ENCODE measurements at regions not wholly inside any gene's neighbourhood (a gene's known extent, or its start where the extent isn't known, plus 50 kb on each side); places are given as distances from the start of the nearest gene placed in this dataset.
A peak's percentile ranks its signal among the peaks of the same experiment; 100 is the strongest.

GRCh38 chr11:13110929-13111812 lies 102.1 kb downstream of the RASSF10 start:
- TF ChIP-seq CTCF (IDR thresholded peaks at IDR 0.05) (no peak), SIN3A (IDR thresholded peaks at IDR 0.05; ENCODE audit: borderline replicate concordance, low read depth, low read length) (0 out of 2 replicates have a peak, but pooled peaks have one; percentile 19), FOSL2 (IDR thresholded peaks at IDR 0.05; ENCODE audit: borderline replicate concordance, low read depth) (peak; percentile 51; the same call in 1 of the 2 replicates), TEAD4 (IDR thresholded peaks at IDR 0.05; ENCODE audit: borderline replicate concordance, insufficient read depth) (no peak)

All from SK-N-SH (cell line).